ENCODE measurements at regions not wholly inside any gene's neighbourhood (a gene's known extent, or its start where the extent isn't known, plus 50 kb on each side); places are given as distances from the start of the nearest gene placed in this dataset.

DNA sequence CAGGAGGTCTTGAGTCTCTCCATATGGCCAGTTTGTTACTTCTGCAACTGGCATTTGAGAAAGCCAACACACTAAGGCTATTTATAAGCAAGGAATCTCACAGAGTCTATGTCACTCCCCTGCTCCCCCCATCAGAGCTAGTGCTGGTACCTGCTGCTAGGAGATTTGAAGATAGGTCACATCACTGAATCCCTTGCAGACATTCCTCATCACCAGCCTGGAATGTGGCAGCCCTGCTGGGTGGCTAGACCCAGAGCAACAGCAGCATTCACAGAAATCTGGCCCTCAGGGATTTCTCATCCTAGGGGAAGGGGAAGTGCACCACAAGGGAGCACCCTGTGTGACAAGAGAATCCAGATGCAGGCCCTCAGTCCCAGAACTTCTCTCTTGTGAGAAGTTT lies 672.1 kb downstream of the HACE1 start:
- H3K4me1 ChIP-seq (ENCODE audit: insufficient read depth, insufficient read length) = no peaks in the 10 kb centered on the region
- DNase-seq (ENCODE audit: low read depth, low spot score) = peak; percentile 15
- H3K9me3 ChIP-seq (ENCODE audit: insufficient read depth, low read length) = no peaks in the 10 kb centered on the region
- H3K4me3 ChIP-seq (ENCODE audit: insufficient read length, low read depth) = no peak overlapping the region
- no peaks in the 10 kb centered on the region for H3K36me3 ChIP-seq (ENCODE audit: insufficient read depth, insufficient read length, low read length)
- TF ChIP-seq YY1 (IDR thresholded peaks at IDR 0.05; ENCODE audit: insufficient read depth, insufficient read length) (no peak), SUZ12 (IDR thresholded peaks at IDR 0.05; ENCODE audit: extremely low read depth, insufficient read depth, insufficient read length) (no peak), ZNF274 (IDR thresholded peaks at IDR 0.05; ENCODE audit: low read depth, low read length) (no peak)
- no peaks in the 10 kb centered on the region for H3K27me3 ChIP-seq (ENCODE audit: insufficient read depth, insufficient read length)
- no peak overlapping the region for H3K9ac ChIP-seq (ENCODE audit: insufficient read length, low read depth)

GRCh38 chr6:104186831-104187230 lies 672.9 kb downstream of the HACE1 start:
- no peak for TF ChIP-seq ZNF274 (IDR thresholded peaks at IDR 0.05; ENCODE audit: low read depth, low read length)
- no peak for TF ChIP-seq YY1 (IDR thresholded peaks at IDR 0.05; ENCODE audit: insufficient read depth, insufficient read length)
- TF ChIP-seq SUZ12 (IDR thresholded peaks at IDR 0.05; ENCODE audit: extremely low read depth, insufficient read depth, insufficient read length) = no peak
- no peaks in the 10 kb centered on the region for H3K9me3 ChIP-seq (ENCODE audit: insufficient read depth, low read length)
- H3K4me1 ChIP-seq (ENCODE audit: insufficient read depth, insufficient read length) = no peaks in the 10 kb centered on the region
- no peaks in the 10 kb centered on the region for H3K27me3 ChIP-seq (ENCODE audit: insufficient read depth, insufficient read length)
- H3K4me3 ChIP-seq (ENCODE audit: insufficient read length, low read depth) = no peak overlapping the region
- H3K9ac ChIP-seq (ENCODE audit: insufficient read length, low read depth) = no peak overlapping the region
- no peaks in the 10 kb centered on the region for H3K36me3 ChIP-seq (ENCODE audit: insufficient read depth, insufficient read length, low read length)
- DNase-seq (ENCODE audit: low read depth, low spot score) = no peak

DNA sequence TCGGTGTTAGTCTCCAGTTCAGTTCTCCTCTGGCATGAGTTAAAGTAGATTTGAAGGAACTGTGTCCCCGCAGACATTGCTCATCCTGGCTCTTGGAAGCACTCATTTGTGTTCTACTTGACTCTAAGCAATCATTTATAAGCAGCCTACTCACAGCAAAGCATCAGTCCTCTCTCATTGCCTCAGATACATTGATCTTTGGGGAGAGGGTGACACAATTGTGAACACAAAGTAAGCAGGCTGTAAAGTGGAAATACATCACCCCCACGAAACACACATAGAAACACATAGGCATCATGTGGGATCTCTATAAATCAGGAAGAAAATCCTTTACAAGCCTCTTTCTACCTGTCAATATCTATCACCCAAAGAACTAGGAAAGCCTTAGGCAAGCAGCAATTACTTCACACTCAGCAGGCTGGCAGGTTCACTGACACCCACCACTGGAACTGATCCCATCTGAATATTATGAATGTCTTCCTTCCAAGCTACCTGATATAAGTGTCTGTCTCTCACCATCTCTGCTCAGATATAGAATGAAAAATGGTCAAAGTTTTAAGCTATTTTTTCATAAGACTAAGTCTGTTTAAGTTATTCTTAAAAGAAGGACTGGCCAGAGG lies 675.8 kb downstream of the HACE1 start:
- H3K9ac ChIP-seq (ENCODE audit: insufficient read length, low read depth) = no peak overlapping the region
- no peak for TF ChIP-seq ZNF274 (IDR thresholded peaks at IDR 0.05; ENCODE audit: low read depth, low read length)
- TF ChIP-seq YY1 (IDR thresholded peaks at IDR 0.05; ENCODE audit: insufficient read depth, insufficient read length) = no peak
- TF ChIP-seq SUZ12 (IDR thresholded peaks at IDR 0.05; ENCODE audit: extremely low read depth, insufficient read depth, insufficient read length) = no peak
- H3K4me1 ChIP-seq (ENCODE audit: insufficient read depth, insufficient read length) = no peaks in the 10 kb centered on the region
- no peak for DNase-seq (ENCODE audit: low read depth, low spot score)
- no peaks in the 10 kb centered on the region for H3K9me3 ChIP-seq (ENCODE audit: insufficient read depth, low read length)
- no peak overlapping the region for H3K4me3 ChIP-seq (ENCODE audit: insufficient read length, low read depth)
- H3K27me3 ChIP-seq (ENCODE audit: insufficient read depth, insufficient read length) = no peaks in the 10 kb centered on the region
- H3K36me3 ChIP-seq (ENCODE audit: insufficient read depth, insufficient read length, low read length) = no peaks in the 10 kb centered on the region

GRCh38 chr6:104182811-104183210 lies 676.9 kb downstream of the HACE1 start:
- no peaks in the 10 kb centered on the region for H3K4me1 ChIP-seq (ENCODE audit: insufficient read depth, insufficient read length)
- H3K4me3 ChIP-seq (ENCODE audit: insufficient read length, low read depth) = no peak overlapping the region
- H3K9me3 ChIP-seq (ENCODE audit: insufficient read depth, low read length) = no peaks in the 10 kb centered on the region
- TF ChIP-seq SUZ12 (IDR thresholded peaks at IDR 0.05; ENCODE audit: extremely low read depth, insufficient read depth, insufficient read length) = no peak
- no peak for TF ChIP-seq YY1 (IDR thresholded peaks at IDR 0.05; ENCODE audit: insufficient read depth, insufficient read length)
- TF ChIP-seq ZNF274 (IDR thresholded peaks at IDR 0.05; ENCODE audit: low read depth, low read length) = no peak
- no peaks in the 10 kb centered on the region for H3K27me3 ChIP-seq (ENCODE audit: insufficient read depth, insufficient read length)
- no peaks in the 10 kb centered on the region for H3K36me3 ChIP-seq (ENCODE audit: insufficient read depth, insufficient read length, low read length)
- no peak overlapping the region for H3K9ac ChIP-seq (ENCODE audit: insufficient read length, low read depth)
- no peak for DNase-seq (ENCODE audit: low read depth, low spot score)

DNA sequence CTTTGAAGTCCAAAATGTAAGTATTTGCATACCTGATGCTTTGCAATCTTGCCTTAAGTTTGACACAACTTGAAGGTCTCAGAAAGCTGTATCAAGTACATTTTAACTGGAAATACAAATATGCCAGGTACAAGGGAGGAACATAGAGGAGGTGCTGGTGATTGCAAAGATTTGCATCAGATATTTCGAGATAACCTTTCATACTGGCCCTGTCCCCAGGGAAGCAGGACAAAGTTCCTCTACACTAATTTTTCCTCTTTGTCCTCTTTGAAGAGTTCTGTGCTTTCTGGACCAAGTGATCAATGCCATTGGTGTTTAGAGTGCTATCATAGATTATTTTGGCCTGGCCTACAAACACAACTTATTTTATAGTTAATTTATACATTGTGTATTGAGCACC lies 686.1 kb downstream of the HACE1 start:
- no peak for TF ChIP-seq SUZ12 (IDR thresholded peaks at IDR 0.05; ENCODE audit: extremely low read depth, insufficient read depth, insufficient read length)
- TF ChIP-seq YY1 (IDR thresholded peaks at IDR 0.05; ENCODE audit: insufficient read depth, insufficient read length) = no peak
- TF ChIP-seq ZNF274 (IDR thresholded peaks at IDR 0.05; ENCODE audit: low read depth, low read length) = no peak
- Histone ChIP-seq H3K4me3 (ENCODE audit: insufficient read length, low read depth) (no peak overlapping the region), H3K9me3 (ENCODE audit: insufficient read depth, low read length) (no peaks in the 10 kb centered on the region), H3K4me1 (ENCODE audit: insufficient read depth, insufficient read length) (no peaks in the 10 kb centered on the region), H3K27me3 (ENCODE audit: insufficient read depth, insufficient read length) (no peaks in the 10 kb centered on the region), H3K9ac (ENCODE audit: insufficient read length, low read depth) (no peak overlapping the region), H3K36me3 (ENCODE audit: insufficient read depth, insufficient read length, low read length) (no peaks in the 10 kb centered on the region)
- DNase-seq (ENCODE audit: low read depth, low spot score) = no peak

GRCh38 chr6:104170401-104170800 lies 689.3 kb downstream of the HACE1 start:
- H3K4me1 ChIP-seq (ENCODE audit: insufficient read depth, insufficient read length) = no peaks in the 10 kb centered on the region
- no peak overlapping the region for H3K9ac ChIP-seq (ENCODE audit: insufficient read length, low read depth)
- TF ChIP-seq SUZ12 (IDR thresholded peaks at IDR 0.05; ENCODE audit: extremely low read depth, insufficient read depth, insufficient read length) (no peak), YY1 (IDR thresholded peaks at IDR 0.05; ENCODE audit: insufficient read depth, insufficient read length) (no peak), ZNF274 (IDR thresholded peaks at IDR 0.05; ENCODE audit: low read depth, low read length) (no peak)
- no peaks in the 10 kb centered on the region for H3K27me3 ChIP-seq (ENCODE audit: insufficient read depth, insufficient read length)
- H3K4me3 ChIP-seq (ENCODE audit: insufficient read length, low read depth) = no peak overlapping the region
- no peaks in the 10 kb centered on the region for H3K36me3 ChIP-seq (ENCODE audit: insufficient read depth, insufficient read length, low read length)
- no peaks in the 10 kb centered on the region for H3K9me3 ChIP-seq (ENCODE audit: insufficient read depth, low read length)
- DNase-seq (ENCODE audit: low read depth, low spot score) = no peak

- DNase-seq (ENCODE audit: low read depth, low spot score) = no peak
- Histone ChIP-seq H3K27me3 (ENCODE audit: insufficient read depth, insufficient read length) (no peaks in the 10 kb centered on the region), H3K9ac (ENCODE audit: insufficient read length, low read depth) (no peak overlapping the region), H3K4me3 (ENCODE audit: insufficient read length, low read depth) (no peak overlapping the region), H3K9me3 (ENCODE audit: insufficient read depth, low read length) (no peaks in the 10 kb centered on the region), H3K4me1 (ENCODE audit: insufficient read depth, insufficient read length) (no peaks in the 10 kb centered on the region), H3K36me3 (ENCODE audit: insufficient read depth, insufficient read length, low read length) (no peaks in the 10 kb centered on the region)
- TF ChIP-seq ZNF274 (IDR thresholded peaks at IDR 0.05; ENCODE audit: low read depth, low read length) (no peak), SUZ12 (IDR thresholded peaks at IDR 0.05; ENCODE audit: extremely low read depth, insufficient read depth, insufficient read length) (no peak), YY1 (IDR thresholded peaks at IDR 0.05; ENCODE audit: insufficient read depth, insufficient read length) (no peak)
Measured at GRCh38 chr6:104166055-104166668, 693.6 kb downstream of the HACE1 start.
